HEK293 (cell line): ENCODE measurements at regions not wholly inside any gene's neighbourhood (a gene's known extent, or its start where the extent isn't known, plus 50 kb on each side); places are given as distances from the start of the nearest gene placed in this dataset.

Experiments
- CTCF ChIA-PET: fragments of 350-600 bp; formaldehyde crosslinking; extraction: SDS; loops from one replicate; lab custom pipeline; 2021; ENCODE audit warnings: antibody characterized with exemption; lab: Yijun Ruan, JAX
- POLR2A ChIA-PET: fragments of 300-600 bp; formaldehyde crosslinking; extraction: SDS; loops from one replicate; lab custom pipeline; 2020; ENCODE audit warnings: antibody characterized with exemption, inconsistent platforms; lab: Yijun Ruan, JAX
- H3K27ac ChIP-seq: fragments of 200-500 bp; sonication (Bioruptor generic); 2 replicates; pipeline ENCODE4 v1.5.1; 2014; ENCODE audit warnings: low read depth, low read length, control low read depth, inconsistent platforms; ENCODE audit errors: extremely low read depth
- H3K36me3 ChIP-seq, 2 experiments: fragments of 200-500 bp in 1 of 2; sonication (Bioruptor generic) in 1 of 2; 1 replicate in 1 of 2; 2 replicates in 1 of 2; pipeline ENCODE4 v1.5.1; 2014 to 2017; ENCODE audit warnings: inconsistent platforms in 2 of 2, low read length in 2 of 2; ENCODE audit not compliant: control insufficient read depth in 2 of 2, insufficient read depth in 1 of 2
- H3K4me1 ChIP-seq: fragments of 200-500 bp; sonication (Bioruptor generic); 2 replicates; pipeline ENCODE4 v1.5.1; 2014; ENCODE audit warnings: mild to moderate bottlenecking, low read length, inconsistent platforms; ENCODE audit not compliant: control insufficient read depth, insufficient read depth
- H3K4me3 ChIP-seq: 2 replicates; pipeline ENCODE4 v1.5.1; 2011; ENCODE audit warnings: low read depth, mild to moderate bottlenecking, control low read depth, low read length, moderate library complexity
- H3K9me3 ChIP-seq: fragments of 200-500 bp; sonication (Bioruptor generic); 2 replicates; pipeline ENCODE4 v1.5.1; 2014; ENCODE audit warnings: low read depth, low read length, inconsistent platforms; ENCODE audit not compliant: control insufficient read depth, insufficient read depth
- HOXC10 ChIP-seq: sonication (generic); formaldehyde crosslinking; IDR thresholded peaks from 2 replicates; pipeline ENCODE4 v1.8.1; 2023; ENCODE audit warnings: mild to moderate bottlenecking, missing genetic modification reagents
- IKZF3 ChIP-seq: fragments of 450-650 bp; IDR thresholded peaks from 2 replicates; pipeline ENCODE4 v1.5.0; 2018; ENCODE audit warnings: missing biosample characterization, mild to moderate bottlenecking, missing genetic modification characterization, moderate library complexity
- KLF7 ChIP-seq: fragments of 450-650 bp; formaldehyde crosslinking; IDR thresholded peaks from 2 replicates; pipeline ENCODE4 v1.5.1; 2016; ENCODE audit warnings: missing biosample characterization, missing genetic modification characterization, borderline replicate concordance
- RBAK ChIP-seq: fragments of 450-650 bp; formaldehyde crosslinking; IDR thresholded peaks from 2 replicates; pipeline ENCODE4 v1.5.1; 2016; ENCODE audit warnings: missing biosample characterization, missing genetic modification characterization
- SALL2 ChIP-seq: fragments of 450-650 bp; formaldehyde crosslinking; IDR thresholded peaks from 2 replicates; pipeline ENCODE4 v1.5.0; 2017; ENCODE audit warnings: missing biosample characterization, mild to moderate bottlenecking, missing genetic modification characterization, borderline replicate concordance
- SP2 ChIP-seq: fragments of 450-650 bp; formaldehyde crosslinking; IDR thresholded peaks from 2 replicates; pipeline ENCODE4 v1.5.1; 2016; ENCODE audit warnings: missing biosample characterization, missing genetic modification characterization
- SP3 ChIP-seq: fragments of 450-650 bp; formaldehyde crosslinking; IDR thresholded peaks from 2 replicates; pipeline ENCODE4 v1.5.1; 2016; ENCODE audit warnings: missing biosample characterization, missing genetic modification characterization
- TCF7L2 ChIP-seq: IDR thresholded peaks from 2 replicates; pipeline ENCODE4 v1.6.1; 2011; ENCODE audit warnings: low read depth, mild to moderate bottlenecking, inconsistent platforms, low read length, moderate library complexity, borderline replicate concordance
- ZBTB20 ChIP-seq: fragments of 450-650 bp; formaldehyde crosslinking; IDR thresholded peaks from 2 replicates; pipeline ENCODE4 v1.5.1; 2016; ENCODE audit warnings: missing biosample characterization, missing genetic modification characterization
- ZNF121 ChIP-seq: fragments of 450-650 bp; formaldehyde crosslinking; IDR thresholded peaks from 2 replicates; pipeline ENCODE4 v1.5.1; 2016; ENCODE audit warnings: missing biosample characterization, missing genetic modification characterization
- ZNF140 ChIP-seq: fragments of 450-650 bp; formaldehyde crosslinking; IDR thresholded peaks from 2 replicates; pipeline ENCODE4 v1.5.1; 2016; ENCODE audit warnings: missing biosample characterization, missing genetic modification characterization
- ZNF221 ChIP-seq: fragments of 450-650 bp; formaldehyde crosslinking; IDR thresholded peaks from 2 replicates; pipeline ENCODE4 v1.5.1; 2017; ENCODE audit warnings: missing biosample characterization, missing genetic modification characterization, borderline replicate concordance
- ZNF311 ChIP-seq: fragments of 450-650 bp; formaldehyde crosslinking; IDR thresholded peaks from 2 replicates; pipeline ENCODE4 v1.5.1; 2017; ENCODE audit warnings: missing biosample characterization, missing genetic modification characterization, borderline replicate concordance
- ZNF341 ChIP-seq: fragments of 450-650 bp; formaldehyde crosslinking; IDR thresholded peaks from 2 replicates; pipeline ENCODE4; 2016; ENCODE audit warnings: low read depth, missing biosample characterization, missing genetic modification characterization
- ZNF354C ChIP-seq: fragments of 450-650 bp; formaldehyde crosslinking; IDR thresholded peaks from 2 replicates; pipeline ENCODE4 v1.5.1; 2016; ENCODE audit warnings: missing biosample characterization, missing genetic modification characterization, low read depth, borderline replicate concordance
- ZNF426 ChIP-seq: fragments of 450-650 bp; formaldehyde crosslinking; IDR thresholded peaks from 2 replicates; pipeline ENCODE4 v1.5.1; 2017; ENCODE audit warnings: missing biosample characterization, missing genetic modification characterization, mild to moderate bottlenecking, inconsistent platforms, moderate library complexity
- ZNF48 ChIP-seq: fragments of 450-650 bp; formaldehyde crosslinking; IDR thresholded peaks from 2 replicates; pipeline ENCODE4 v1.5.1; 2016; ENCODE audit warnings: missing biosample characterization, missing genetic modification characterization
- ZNF530 ChIP-seq: fragments of 450-650 bp; formaldehyde crosslinking; IDR thresholded peaks from 2 replicates; pipeline ENCODE4 v1.5.1; 2016; ENCODE audit warnings: low read depth, missing biosample characterization, missing genetic modification characterization
- ZNF555 ChIP-seq: fragments of 450-650 bp; formaldehyde crosslinking; conservative IDR thresholded peaks from 2 replicates; pipeline ENCODE4 v1.5.1; 2017; ENCODE audit warnings: missing biosample characterization, mild to moderate bottlenecking, missing genetic modification characterization, inconsistent platforms
- ZNF585B ChIP-seq: fragments of 450-650 bp; formaldehyde crosslinking; IDR thresholded peaks from 2 replicates; pipeline ENCODE4 v1.5.1; 2016; ENCODE audit warnings: missing biosample characterization, missing genetic modification characterization
- ZNF621 ChIP-seq: fragments of 450-650 bp; formaldehyde crosslinking; IDR thresholded peaks from 2 replicates; pipeline ENCODE4 v1.5.1; 2017; ENCODE audit warnings: missing biosample characterization, missing genetic modification characterization
- ZNF624 ChIP-seq: fragments of 450-650 bp; formaldehyde crosslinking; IDR thresholded peaks from 2 replicates; pipeline ENCODE4 v1.5.1; 2017; ENCODE audit warnings: missing biosample characterization, missing genetic modification characterization
- ZNF626 ChIP-seq: fragments of 450-650 bp; sonication (Bioruptor Pico); formaldehyde crosslinking; IDR thresholded peaks from 2 replicates; pipeline ENCODE4 v1.5.1; 2018; ENCODE audit warnings: missing biosample characterization, missing genetic modification characterization, inconsistent platforms
- ZNF629 ChIP-seq: fragments of 450-650 bp; formaldehyde crosslinking; IDR thresholded peaks from 2 replicates; pipeline ENCODE4 v1.5.1; 2017; ENCODE audit warnings: missing biosample characterization, missing genetic modification characterization
- ZNF658 ChIP-seq: fragments of 450-650 bp; formaldehyde crosslinking; IDR thresholded peaks from 2 replicates; pipeline ENCODE4; 2016; ENCODE audit warnings: missing biosample characterization, missing genetic modification characterization
- TF ChIP-seq, protein P1 (sequence below): fragments of 450-650 bp; formaldehyde crosslinking; IDR thresholded peaks from 2 replicates; pipeline ENCODE4 v1.5.1; 2017; ENCODE audit warnings: missing biosample characterization, mild to moderate bottlenecking, missing genetic modification characterization, moderate library complexity
- TF ChIP-seq, protein P2 (sequence below): fragments of 450-650 bp; formaldehyde crosslinking; IDR thresholded peaks from 2 replicates; pipeline ENCODE4 v1.5.1; 2016; ENCODE audit warnings: missing biosample characterization, missing genetic modification characterization, borderline replicate concordance
- TF ChIP-seq, protein P3 (sequence below): fragments of 450-650 bp; IDR thresholded peaks from 2 replicates; pipeline ENCODE4 v1.5.1; 2018; ENCODE audit warnings: missing biosample characterization, mild to moderate bottlenecking, missing genetic modification characterization
- TF ChIP-seq, protein P4 (sequence below): fragments of 450-650 bp; formaldehyde crosslinking; IDR thresholded peaks from 2 replicates; pipeline ENCODE4 v1.5.1; 2016; ENCODE audit warnings: missing biosample characterization, missing genetic modification characterization
- TF ChIP-seq, protein P5 (sequence below): fragments of 450-650 bp; formaldehyde crosslinking; IDR thresholded peaks from 2 replicates; pipeline ENCODE4 v1.5.1; 2017; ENCODE audit warnings: missing biosample characterization, missing genetic modification characterization

- Histone ChIP-seq H3K9me3 (no peaks in the 10 kb centered on the region), H3K36me3 (no peaks in the 10 kb centered on the region), H3K27ac (no peak overlapping the region), H3K4me3 (no peak overlapping the region), H3K4me1 (no peaks in the 10 kb centered on the region)
- TF ChIP-seq ZNF341 (tag by site-specific recombination) (no peak), IKZF3 (tag by site-specific recombination) (no peak), ZNF140 (tag by site-specific recombination) (no peak), ZNF121 (tag by site-specific recombination) (no peak), ZNF311 (tag by site-specific recombination) (no peak), TCF7L2 (no peak), ZNF221 (no peak), ZNF658 (no peak), ZNF629 (no peak), ZBTB20 (tag by site-specific recombination) (no peak), ZNF624 (tag by site-specific recombination) (no peak), ZNF585B (tag by site-specific recombination) (no peak), ZNF621 (no peak)
- TF ChIP-seq, protein P1, sequence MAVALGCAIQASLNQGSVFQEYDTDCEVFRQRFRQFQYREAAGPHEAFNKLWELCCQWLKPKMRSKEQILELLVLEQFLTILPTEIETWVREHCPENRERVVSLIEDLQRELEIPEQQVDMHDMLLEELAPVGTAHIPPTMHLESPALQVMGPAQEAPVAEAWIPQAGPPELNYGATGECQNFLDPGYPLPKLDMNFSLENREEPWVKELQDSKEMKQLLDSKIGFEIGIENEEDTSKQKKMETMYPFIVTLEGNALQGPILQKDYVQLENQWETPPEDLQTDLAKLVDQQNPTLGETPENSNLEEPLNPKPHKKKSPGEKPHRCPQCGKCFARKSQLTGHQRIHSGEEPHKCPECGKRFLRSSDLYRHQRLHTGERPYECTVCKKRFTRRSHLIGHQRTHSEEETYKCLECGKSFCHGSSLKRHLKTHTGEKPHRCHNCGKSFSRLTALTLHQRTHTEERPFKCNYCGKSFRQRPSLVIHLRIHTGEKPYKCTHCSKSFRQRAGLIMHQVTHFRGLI (tag by site-specific recombination), result no peak
- TF ChIP-seq, protein P2, sequence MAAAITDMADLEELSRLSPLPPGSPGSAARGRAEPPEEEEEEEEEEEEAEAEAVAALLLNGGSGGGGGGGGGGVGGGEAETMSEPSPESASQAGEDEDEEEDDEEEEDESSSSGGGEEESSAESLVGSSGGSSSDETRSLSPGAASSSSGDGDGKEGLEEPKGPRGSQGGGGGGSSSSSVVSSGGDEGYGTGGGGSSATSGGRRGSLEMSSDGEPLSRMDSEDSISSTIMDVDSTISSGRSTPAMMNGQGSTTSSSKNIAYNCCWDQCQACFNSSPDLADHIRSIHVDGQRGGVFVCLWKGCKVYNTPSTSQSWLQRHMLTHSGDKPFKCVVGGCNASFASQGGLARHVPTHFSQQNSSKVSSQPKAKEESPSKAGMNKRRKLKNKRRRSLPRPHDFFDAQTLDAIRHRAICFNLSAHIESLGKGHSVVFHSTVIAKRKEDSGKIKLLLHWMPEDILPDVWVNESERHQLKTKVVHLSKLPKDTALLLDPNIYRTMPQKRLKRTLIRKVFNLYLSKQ (tag by site-specific recombination), result no peak
- TF ChIP-seq, protein P3, sequence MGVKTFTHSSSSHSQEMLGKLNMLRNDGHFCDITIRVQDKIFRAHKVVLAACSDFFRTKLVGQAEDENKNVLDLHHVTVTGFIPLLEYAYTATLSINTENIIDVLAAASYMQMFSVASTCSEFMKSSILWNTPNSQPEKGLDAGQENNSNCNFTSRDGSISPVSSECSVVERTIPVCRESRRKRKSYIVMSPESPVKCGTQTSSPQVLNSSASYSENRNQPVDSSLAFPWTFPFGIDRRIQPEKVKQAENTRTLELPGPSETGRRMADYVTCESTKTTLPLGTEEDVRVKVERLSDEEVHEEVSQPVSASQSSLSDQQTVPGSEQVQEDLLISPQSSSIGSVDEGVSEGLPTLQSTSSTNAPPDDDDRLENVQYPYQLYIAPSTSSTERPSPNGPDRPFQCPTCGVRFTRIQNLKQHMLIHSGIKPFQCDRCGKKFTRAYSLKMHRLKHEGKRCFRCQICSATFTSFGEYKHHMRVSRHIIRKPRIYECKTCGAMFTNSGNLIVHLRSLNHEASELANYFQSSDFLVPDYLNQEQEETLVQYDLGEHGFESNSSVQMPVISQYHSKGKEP (tag by site-specific recombination), result no peak
- TF ChIP-seq, protein P4, sequence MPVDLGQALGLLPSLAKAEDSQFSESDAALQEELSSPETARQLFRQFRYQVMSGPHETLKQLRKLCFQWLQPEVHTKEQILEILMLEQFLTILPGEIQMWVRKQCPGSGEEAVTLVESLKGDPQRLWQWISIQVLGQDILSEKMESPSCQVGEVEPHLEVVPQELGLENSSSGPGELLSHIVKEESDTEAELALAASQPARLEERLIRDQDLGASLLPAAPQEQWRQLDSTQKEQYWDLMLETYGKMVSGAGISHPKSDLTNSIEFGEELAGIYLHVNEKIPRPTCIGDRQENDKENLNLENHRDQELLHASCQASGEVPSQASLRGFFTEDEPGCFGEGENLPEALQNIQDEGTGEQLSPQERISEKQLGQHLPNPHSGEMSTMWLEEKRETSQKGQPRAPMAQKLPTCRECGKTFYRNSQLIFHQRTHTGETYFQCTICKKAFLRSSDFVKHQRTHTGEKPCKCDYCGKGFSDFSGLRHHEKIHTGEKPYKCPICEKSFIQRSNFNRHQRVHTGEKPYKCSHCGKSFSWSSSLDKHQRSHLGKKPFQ (tag by site-specific recombination), result no peak
- ChIA-PET CTCF (no interaction called here), POLR2A (no interaction called here)
Measured at GRCh38 chr4:19999276-19999675, 252.4 kb upstream of the SLIT2 start.

DNA sequence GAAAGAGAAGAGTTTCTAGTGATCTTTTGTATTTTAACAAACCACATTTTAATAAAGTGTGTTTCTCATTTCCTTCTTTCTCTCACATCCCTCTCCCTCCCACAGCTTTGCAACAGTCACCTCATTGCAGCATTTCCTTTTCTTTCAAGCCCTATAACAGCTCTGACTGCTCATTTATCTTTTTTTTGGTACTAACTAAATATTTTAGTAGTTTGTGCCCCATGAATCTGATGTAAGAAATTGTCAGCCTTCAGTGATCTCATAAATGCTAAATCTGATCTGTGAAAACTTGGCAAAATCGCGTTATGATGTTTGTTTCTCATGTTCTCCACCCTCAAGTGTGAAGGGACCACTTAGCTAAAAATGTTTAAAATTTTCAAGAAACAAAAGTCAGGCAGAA is 258.5 kb upstream of the SLIT2 start:
- H3K27ac ChIP-seq, result no peak overlapping the region
- no peaks in the 10 kb centered on the region for H3K4me1 ChIP-seq
- POLR2A ChIA-PET, result no interaction called here
- no peak overlapping the region for H3K4me3 ChIP-seq
- no peaks in the 10 kb centered on the region for H3K9me3 ChIP-seq
- H3K36me3 ChIP-seq, result no peaks in the 10 kb centered on the region
- CTCF ChIA-PET, result no interaction called here
- TF ChIP-seq ZNF530 (tag by site-specific recombination), result no peak
- no peak for TF ChIP-seq ZNF426 (tag by site-specific recombination)
- TF ChIP-seq, protein P5, sequence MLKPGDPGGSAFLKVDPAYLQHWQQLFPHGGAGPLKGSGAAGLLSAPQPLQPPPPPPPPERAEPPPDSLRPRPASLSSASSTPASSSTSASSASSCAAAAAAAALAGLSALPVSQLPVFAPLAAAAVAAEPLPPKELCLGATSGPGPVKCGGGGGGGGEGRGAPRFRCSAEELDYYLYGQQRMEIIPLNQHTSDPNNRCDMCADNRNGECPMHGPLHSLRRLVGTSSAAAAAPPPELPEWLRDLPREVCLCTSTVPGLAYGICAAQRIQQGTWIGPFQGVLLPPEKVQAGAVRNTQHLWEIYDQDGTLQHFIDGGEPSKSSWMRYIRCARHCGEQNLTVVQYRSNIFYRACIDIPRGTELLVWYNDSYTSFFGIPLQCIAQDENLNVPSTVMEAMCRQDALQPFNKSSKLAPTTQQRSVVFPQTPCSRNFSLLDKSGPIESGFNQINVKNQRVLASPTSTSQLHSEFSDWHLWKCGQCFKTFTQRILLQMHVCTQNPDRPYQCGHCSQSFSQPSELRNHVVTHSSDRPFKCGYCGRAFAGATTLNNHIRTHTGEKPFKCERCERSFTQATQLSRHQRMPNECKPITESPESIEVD (tag by site-specific recombination), result no peak
- TF ChIP-seq SP3 (tag by site-specific recombination), result no peak
- no peak for TF ChIP-seq ZNF48 (tag by site-specific recombination)
- TF ChIP-seq ZNF555 (tag by site-specific recombination), result no peak
- TF ChIP-seq KLF7 (tag by site-specific recombination), result no peak
- TF ChIP-seq ZNF354C (tag by site-specific recombination), result no peak
- TF ChIP-seq RBAK (tag by site-specific recombination), result no peak
- no peak for TF ChIP-seq SP2
- no peak for TF ChIP-seq ZNF626 (tag by site-specific recombination)
- no peak for TF ChIP-seq HOXC10
- no peak for TF ChIP-seq SALL2
- TF ChIP-seq ZNF140 (tag by site-specific recombination), result no peak
